Lung (tissue), 11 donors: ENCODE measurements at regions not wholly inside any gene's neighbourhood (a gene's known extent, or its start where the extent isn't known, plus 50 kb on each side); places are given as distances from the start of the nearest gene placed in this dataset.

ENCODE experiments used
- ATAC-seq: fragments of 200-7000 bp; cut with Tn5 transposase; one replicate; pipeline ENCODE4 v1.9.1; 2020; ENCODE audit warnings: moderate number of reproducible peaks; ENCODE audit not compliant: insufficient read depth, low FRiP score
- DNase-seq, 3 donors: peaks; one replicate each; pipeline ENCODE4 v3.0.0-alpha.2; 2013 to 2017
- H3K27ac ChIP-seq, 2 donors: one replicate each; pipeline ENCODE4 v1.5.1; 2013; ENCODE audit warnings: mild to moderate bottlenecking in 2 of 2, moderate library complexity in 2 of 2, control low read depth in 1 of 2, inconsistent platforms in 1 of 2, low read depth in 1 of 2, low read length in 1 of 2
- H3K27me3 ChIP-seq, 3 donors: one replicate each; pipeline ENCODE4 v1.5.1; 2013; ENCODE audit warnings: low read length in 2 of 3; ENCODE audit not compliant: control insufficient read depth in 3 of 3, insufficient read depth in 3 of 3
- H3K36me3 ChIP-seq, 4 donors: one replicate each; pipeline ENCODE4 v1.5.1; 2013; ENCODE audit warnings: low read length in 4 of 4, mild to moderate bottlenecking in 1 of 4, moderate library complexity in 1 of 4; ENCODE audit not compliant: control insufficient read depth in 4 of 4, insufficient read depth in 4 of 4
- H3K4me1 ChIP-seq, 5 donors: one replicate each; pipeline ENCODE4 v1.5.1; 2013; ENCODE audit warnings: low read length in 5 of 5, mild to moderate bottlenecking in 2 of 5, moderate library complexity in 1 of 5; ENCODE audit not compliant: control insufficient read depth in 5 of 5, insufficient read depth in 5 of 5
- H3K4me3 ChIP-seq: one replicate; pipeline ENCODE4 v1.5.1; 2013; ENCODE audit warnings: mild to moderate bottlenecking, control low read depth, moderate library complexity
- H3K9ac ChIP-seq, 2 donors: one replicate each; pipeline ENCODE4 v1.5.1; 2013; ENCODE audit warnings: low read length in 2 of 2, control low read depth in 1 of 2; ENCODE audit not compliant: insufficient read depth in 1 of 2
- H3K9me3 ChIP-seq, 4 donors: one replicate each; pipeline ENCODE4 v1.5.1; 2013; ENCODE audit warnings: low read length in 3 of 4, mild to moderate bottlenecking in 1 of 4, moderate library complexity in 1 of 4; ENCODE audit not compliant: control insufficient read depth in 4 of 4, insufficient read depth in 3 of 4
- CTCF ChIP-seq: IDR thresholded peaks from 2 replicates; pipeline ENCODE4 v1.5.1; 2012; ENCODE audit warnings: mild to moderate bottlenecking; ENCODE audit errors: control extremely low read depth, extremely low read depth
- WGBS, 2 donors: extraction: QIAGEN DNeasy Blood & Tissue Kit; methylation state at CpG; one replicate each; pipeline ENCODE4 v1.1.7; 2013; 5-methylcytosine and 5-hydroxymethylcytosine counted together
- donor health status: control.
- donor health status: control.
- donor health status: Bipolar disorder and iron deficiency.
- donor health status: healthy.
- donor health status: DM: yes; HTN: yes; CAD: no.

DNA sequence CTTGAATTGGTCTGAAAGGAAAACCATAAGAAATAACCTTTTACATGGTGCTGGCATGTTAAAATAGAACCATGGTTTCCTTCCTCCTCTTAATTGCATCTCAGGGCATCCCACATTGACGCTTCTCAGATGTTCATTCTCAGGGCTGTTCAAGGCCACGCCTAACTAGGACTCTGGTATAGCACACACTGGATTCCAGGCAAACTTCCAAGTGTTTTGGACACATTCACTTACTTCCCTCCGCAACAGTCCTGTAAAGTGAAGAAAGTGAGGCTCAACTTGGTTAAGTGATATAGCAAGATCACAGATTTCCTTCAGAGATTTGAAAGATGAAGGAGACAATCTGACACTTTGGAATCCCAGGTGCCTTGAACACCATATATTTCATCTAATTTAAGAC, 244.8 kb downstream of the DUSP10 start:
- Histone ChIP-seq H3K36me3 (no peaks in the 10 kb centered on the region), H3K4me3 (no peak overlapping the region), H3K27ac (no peak overlapping the region), H3K27me3 (no peaks in the 10 kb centered on the region), H3K9ac (no peak overlapping the region), H3K9me3 (peaks cover 0 to 2% (median 0%) of the 10 kb centered on the region in 4 donors), H3K4me1 (no peaks in the 10 kb centered on the region)
- WGBS, 2 donors: 64 to 83% methylated on average over 3 of the region's 3 CpGs
- DNase-seq (peak; percentile 43 to 81 (median 73)), ATAC-seq (no peak)
- TF ChIP-seq CTCF: no peak

DNA sequence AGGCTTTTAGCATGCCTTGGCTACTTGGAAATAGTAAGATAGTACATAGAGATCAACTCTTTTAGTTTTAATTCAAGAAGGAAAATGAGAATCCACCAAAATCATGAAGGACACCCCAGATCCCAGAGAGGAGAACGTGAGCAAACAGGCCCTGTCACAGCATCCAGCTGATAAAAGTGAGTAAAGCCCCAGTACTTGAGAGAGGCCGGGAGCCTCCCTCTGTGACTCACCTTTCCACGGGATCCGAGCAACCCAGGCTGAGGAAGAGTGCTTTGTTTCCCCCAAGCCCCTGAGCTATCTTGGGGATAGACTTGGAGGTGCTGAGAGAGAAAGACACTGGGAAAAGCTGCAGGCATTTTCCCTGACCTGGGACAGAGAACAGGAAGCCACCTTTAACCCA, 238.6 kb downstream of the DUSP10 start:
- H3K4me3 ChIP-seq: no peak overlapping the region
- no peak overlapping the region for H3K9ac ChIP-seq
- H3K27me3 ChIP-seq: no peaks in the 10 kb centered on the region
- H3K9me3 ChIP-seq: peaks cover 0 to 11% (median 4%) of the 10 kb centered on the region in 4 donors
- no peak overlapping the region for H3K27ac ChIP-seq
- TF ChIP-seq CTCF: no peak
- DNase-seq (no peak), ATAC-seq (no peak)
- no peaks in the 10 kb centered on the region for H3K36me3 ChIP-seq
- H3K4me1 ChIP-seq: no peaks in the 10 kb centered on the region
- WGBS, 2 donors: 89 to 94% methylated on average over 4 of the region's 4 CpGs

DNA sequence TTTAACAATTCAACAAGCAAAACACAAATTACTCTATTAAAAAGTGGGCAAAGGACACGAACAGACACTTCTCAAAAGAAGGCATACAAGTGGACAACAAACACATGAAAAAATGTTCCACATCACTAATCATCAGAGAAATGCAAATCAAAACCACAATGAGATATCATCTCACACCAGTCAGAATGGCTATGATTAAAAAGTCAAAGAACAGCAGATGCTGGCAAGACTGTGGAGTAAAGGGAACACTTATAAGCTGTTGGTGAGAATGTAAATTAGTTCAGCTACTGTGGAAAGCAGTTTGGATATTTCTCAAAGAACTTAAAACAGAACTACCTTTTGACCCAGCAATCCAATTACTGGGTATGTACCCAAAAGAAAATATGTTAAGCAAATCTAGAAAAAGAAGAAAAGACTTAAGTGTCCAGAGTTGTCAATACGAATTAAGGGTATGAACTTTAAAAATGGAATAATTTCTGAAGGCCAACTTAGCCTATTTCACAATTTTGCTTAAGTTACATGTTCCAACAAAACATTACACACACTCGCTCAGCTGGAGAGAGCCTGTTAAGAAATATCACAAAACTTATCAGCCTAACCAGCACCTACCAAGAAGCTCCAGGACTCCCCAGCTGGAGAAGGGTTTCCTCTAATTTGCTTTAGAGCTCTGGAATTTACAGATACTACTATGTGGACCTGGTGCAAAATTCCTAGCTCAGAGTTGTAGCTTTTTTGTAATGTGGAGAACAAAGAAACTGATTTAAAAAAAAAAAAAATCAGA, 232.1 kb downstream of the DUSP10 start:
- 72 to 80% methylated on average over 3 of the region's 3 CpGs for WGBS, 2 donors
- TF ChIP-seq CTCF: no peak
- peaks cover 0 to 5% (median 3%) of the 10 kb centered on the region in 4 donors for H3K9me3 ChIP-seq
- H3K36me3 ChIP-seq: no peaks in the 10 kb centered on the region
- H3K27me3 ChIP-seq: no peaks in the 10 kb centered on the region
- no peak overlapping the region for H3K4me3 ChIP-seq
- H3K9ac ChIP-seq: no peak overlapping the region
- ATAC-seq (no peak), DNase-seq (peak in 2 of 3 donors; percentile 23 to 55)
- H3K27ac ChIP-seq: no peak overlapping the region
- H3K4me1 ChIP-seq: peaks cover 0 to 6% (median 0%) of the 10 kb centered on the region in 5 donors
